KMS-11 (cell line): ENCODE measurements at regions not wholly inside any gene's neighbourhood (a gene's known extent, or its start where the extent isn't known, plus 50 kb on each side); places are given as distances from the start of the nearest gene placed in this dataset.
"Not testable (repeated sequence)": the region's sequence is repeated elsewhere in the genome, so short reads cannot be mapped to it uniquely, and the experiment has no call there.

ENCODE experiments used
- H2AFZ ChIP-seq: fragments of 200-600 bp; sonication (generic); 2 replicates; pipeline ENCODE4 v1.6.1; 2016; ENCODE audit warnings: antibody characterized with exemption, mixed run types, low read depth
- H3K27ac ChIP-seq: fragments of 200-600 bp; sonication (generic); 2 replicates; pipeline ENCODE4 v1.6.1; 2016; ENCODE audit warnings: mild to moderate bottlenecking, mixed run types
- H3K27me3 ChIP-seq: fragments of 200-600 bp; sonication (generic); 2 replicates; pipeline ENCODE4 v1.6.1; 2017; ENCODE audit warnings: mild to moderate bottlenecking, low read depth, mixed run types, moderate library complexity; ENCODE audit not compliant: insufficient read depth
- H3K36me3 ChIP-seq: fragments of 200-600 bp; sonication (generic); 2 replicates; pipeline ENCODE4 v1.6.1; 2017; ENCODE audit warnings: mild to moderate bottlenecking, mixed run types; ENCODE audit not compliant: insufficient read depth
- H3K4me1 ChIP-seq: fragments of 200-600 bp; sonication (generic); 2 replicates; pipeline ENCODE4 v1.6.1; 2016; ENCODE audit warnings: mild to moderate bottlenecking, low read depth, mixed run types; ENCODE audit not compliant: poor library complexity, severe bottlenecking
- H3K4me2 ChIP-seq: fragments of 200-600 bp; sonication (generic); 2 replicates; pipeline ENCODE4 v1.7.0; 2016; ENCODE audit warnings: mild to moderate bottlenecking, mixed run types
- H3K4me3 ChIP-seq: fragments of 200-600 bp; sonication (generic); IDR thresholded peaks from 2 replicates; pipeline ENCODE4 v1.6.1; 2017; ENCODE audit warnings: low read depth, low read length, mixed read lengths; ENCODE audit not compliant: insufficient read depth
- H3K79me2 ChIP-seq: fragments of 200-600 bp; sonication (generic); 2 replicates; pipeline ENCODE4 v1.6.1; 2016; ENCODE audit warnings: low read depth, mixed run types; ENCODE audit not compliant: insufficient read depth
- H3K9ac ChIP-seq: fragments of 200-600 bp; sonication (generic); 2 replicates; pipeline ENCODE4 v1.6.1; 2016; ENCODE audit warnings: mild to moderate bottlenecking, mixed run types
- H4K20me1 ChIP-seq: fragments of 200-600 bp; sonication (generic); 2 replicates; pipeline ENCODE4 v1.6.1; 2016; ENCODE audit warnings: mild to moderate bottlenecking, mixed run types; ENCODE audit not compliant: insufficient read depth
- TF ChIP-seq, protein P1 (sequence below): fragments of 200-600 bp; sonication (generic); conservative IDR thresholded peaks from 2 replicates; pipeline ENCODE4 v1.6.1; 2017; ENCODE audit warnings: low read depth, mild to moderate bottlenecking, antibody characterized with exemption, low read length, moderate library complexity, mixed read lengths

DNA sequence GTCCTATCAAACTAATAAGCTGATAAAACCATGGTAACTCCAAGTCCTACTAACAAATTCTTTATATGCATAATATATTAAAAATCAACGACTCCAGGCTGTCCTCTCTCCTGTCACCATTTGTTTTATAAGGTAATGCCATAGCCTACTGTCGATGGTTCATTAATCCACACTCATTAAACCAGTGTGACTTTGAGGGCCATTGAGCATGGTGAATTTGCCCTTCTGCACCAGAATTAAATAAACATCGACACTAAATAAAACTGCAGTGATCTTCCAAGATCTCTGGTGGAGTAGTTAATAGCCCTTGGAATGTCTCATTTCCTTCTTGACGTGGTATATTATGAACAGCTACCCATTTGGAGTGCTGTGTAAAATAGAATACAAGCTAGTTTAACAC is 358.5 kb downstream of the CBLN4 start:
- H4K20me1 ChIP-seq, result no peaks in the 10 kb centered on the region
- H3K9ac ChIP-seq, result no peak overlapping the region
- no peak overlapping the region for H3K27ac ChIP-seq
- no peak overlapping the region for H3K4me3 ChIP-seq
- no peaks in the 10 kb centered on the region for H3K4me1 ChIP-seq
- no peak overlapping the region for H3K4me2 ChIP-seq
- TF ChIP-seq, protein P1, sequence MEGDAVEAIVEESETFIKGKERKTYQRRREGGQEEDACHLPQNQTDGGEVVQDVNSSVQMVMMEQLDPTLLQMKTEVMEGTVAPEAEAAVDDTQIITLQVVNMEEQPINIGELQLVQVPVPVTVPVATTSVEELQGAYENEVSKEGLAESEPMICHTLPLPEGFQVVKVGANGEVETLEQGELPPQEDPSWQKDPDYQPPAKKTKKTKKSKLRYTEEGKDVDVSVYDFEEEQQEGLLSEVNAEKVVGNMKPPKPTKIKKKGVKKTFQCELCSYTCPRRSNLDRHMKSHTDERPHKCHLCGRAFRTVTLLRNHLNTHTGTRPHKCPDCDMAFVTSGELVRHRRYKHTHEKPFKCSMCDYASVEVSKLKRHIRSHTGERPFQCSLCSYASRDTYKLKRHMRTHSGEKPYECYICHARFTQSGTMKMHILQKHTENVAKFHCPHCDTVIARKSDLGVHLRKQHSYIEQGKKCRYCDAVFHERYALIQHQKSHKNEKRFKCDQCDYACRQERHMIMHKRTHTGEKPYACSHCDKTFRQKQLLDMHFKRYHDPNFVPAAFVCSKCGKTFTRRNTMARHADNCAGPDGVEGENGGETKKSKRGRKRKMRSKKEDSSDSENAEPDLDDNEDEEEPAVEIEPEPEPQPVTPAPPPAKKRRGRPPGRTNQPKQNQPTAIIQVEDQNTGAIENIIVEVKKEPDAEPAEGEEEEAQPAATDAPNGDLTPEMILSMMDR, result no peak
- no peaks in the 10 kb centered on the region for H3K27me3 ChIP-seq
- no peak overlapping the region for H2AFZ ChIP-seq
- no peaks in the 10 kb centered on the region for H3K36me3 ChIP-seq
- no peaks in the 10 kb centered on the region for H3K79me2 ChIP-seq

DNA sequence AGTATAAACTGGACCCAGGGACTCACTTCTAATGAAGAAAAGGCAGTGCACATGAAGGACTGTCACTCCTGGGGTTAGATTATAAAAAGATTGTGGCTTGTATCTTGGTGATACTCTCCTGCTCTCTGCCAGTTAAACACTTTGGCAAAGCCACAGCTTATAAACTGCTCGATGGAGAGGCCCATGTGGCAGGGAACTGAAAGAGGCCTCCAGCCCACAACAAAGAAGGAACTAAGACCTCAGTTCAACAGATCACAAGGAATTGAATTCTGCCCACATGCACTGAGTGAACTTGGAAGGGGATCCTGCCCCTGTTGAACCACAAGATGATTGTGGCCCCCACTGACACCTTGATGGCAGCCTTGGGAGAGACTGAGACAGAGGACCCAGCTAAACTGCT is 363.8 kb downstream of the CBLN4 start:
- Histone ChIP-seq H3K27ac (no peak overlapping the region), H3K36me3 (no peaks in the 10 kb centered on the region), H2AFZ (no peak overlapping the region), H3K4me1 (no peaks in the 10 kb centered on the region), H3K79me2 (no peaks in the 10 kb centered on the region), H3K4me3 (no peak overlapping the region), H4K20me1 (no peaks in the 10 kb centered on the region), H3K4me2 (no peak overlapping the region), H3K27me3 (no peaks in the 10 kb centered on the region), H3K9ac (no peak overlapping the region)
- TF ChIP-seq, protein P1, result no peak

DNA sequence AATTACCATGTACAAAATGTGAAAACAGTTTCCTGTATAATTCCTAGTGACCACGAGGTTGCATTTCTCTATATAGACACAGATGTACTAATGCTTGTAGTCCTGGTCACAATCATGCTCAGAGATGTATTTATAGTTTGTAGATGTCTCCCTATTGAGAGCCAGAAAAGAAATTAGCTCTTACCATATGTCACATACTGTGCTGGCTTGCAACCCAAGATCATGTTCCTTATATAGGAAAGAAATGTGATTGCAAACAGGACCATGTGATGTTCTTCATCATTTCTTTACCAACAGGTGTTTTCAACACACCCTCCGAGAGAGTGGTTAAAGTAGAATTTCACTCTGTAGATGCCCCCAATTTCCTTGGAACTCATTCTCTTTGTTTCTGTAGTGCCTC is 369.4 kb downstream of the CBLN4 start:
- Histone ChIP-seq H3K4me3 (no peak overlapping the region), H3K79me2 (no peaks in the 10 kb centered on the region), H4K20me1 (no peaks in the 10 kb centered on the region), H3K27ac (no peak overlapping the region), H3K36me3 (no peaks in the 10 kb centered on the region), H3K4me2 (no peak overlapping the region), H3K9ac (no peak overlapping the region), H3K27me3 (no peaks in the 10 kb centered on the region), H3K4me1 (no peaks in the 10 kb centered on the region), H2AFZ (no peak overlapping the region)
- TF ChIP-seq, protein P1, result no peak

DNA sequence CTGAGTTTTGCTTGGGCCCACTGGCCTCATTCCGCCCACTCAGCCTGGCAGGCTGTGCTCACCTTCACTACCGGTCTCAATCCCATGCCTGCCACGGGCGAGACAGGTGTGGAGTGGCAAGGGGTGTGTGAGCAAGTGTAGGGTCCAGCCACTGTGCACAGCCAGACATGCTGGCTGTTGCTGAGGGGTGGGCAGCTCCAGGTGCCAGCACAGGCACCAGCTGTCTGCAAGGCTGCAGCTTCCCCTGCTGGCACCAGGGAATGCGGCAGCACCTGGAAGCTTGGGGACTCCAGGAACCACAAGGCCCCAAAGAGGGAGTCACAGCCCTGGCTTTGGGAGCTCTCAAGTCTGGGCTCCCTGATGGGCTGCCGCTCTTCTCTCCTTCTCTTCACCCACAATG is 372.7 kb downstream of the CBLN4 start:
- H3K4me2 ChIP-seq, result no peak overlapping the region
- no peaks in the 10 kb centered on the region for H3K36me3 ChIP-seq
- H3K4me3 ChIP-seq, result no peak overlapping the region
- no peak overlapping the region for H2AFZ ChIP-seq
- no peaks in the 10 kb centered on the region for H3K27me3 ChIP-seq
- H3K79me2 ChIP-seq, result no peaks in the 10 kb centered on the region
- no peak overlapping the region for H3K27ac ChIP-seq
- TF ChIP-seq, protein P1, result no peak
- no peak overlapping the region for H3K9ac ChIP-seq
- no peaks in the 10 kb centered on the region for H4K20me1 ChIP-seq
- H3K4me1 ChIP-seq, result no peaks in the 10 kb centered on the region

DNA sequence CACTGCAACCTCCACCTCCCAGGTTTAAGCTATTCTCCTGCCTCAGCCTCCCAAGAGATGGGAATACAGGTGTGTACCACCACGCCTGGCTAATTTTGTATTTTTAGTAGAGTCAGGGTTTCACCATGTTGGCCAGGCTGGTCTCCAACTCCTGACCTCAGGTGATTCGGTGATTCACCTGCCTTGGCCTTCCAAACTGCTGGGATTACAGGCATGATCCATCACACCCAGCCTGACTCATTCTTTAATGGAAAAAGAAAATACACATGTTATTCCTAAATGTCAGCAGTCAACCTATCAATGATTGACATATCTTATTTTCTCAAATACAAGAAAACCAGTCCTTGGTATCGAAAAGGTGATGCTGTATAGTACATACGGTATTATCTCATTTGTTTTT is 376.2 kb downstream of the CBLN4 start:
- not testable (repeated sequence) for H3K27ac ChIP-seq, H3K27me3 ChIP-seq, H3K79me2 ChIP-seq, H3K36me3 ChIP-seq, H3K4me3 ChIP-seq, H3K9ac ChIP-seq, H2AFZ ChIP-seq, H3K4me2 ChIP-seq, H4K20me1 ChIP-seq, H3K4me1 ChIP-seq
